ELF-1 (cell line): ENCODE measurements at regions not wholly inside any gene's neighbourhood (a gene's known extent, or its start where the extent isn't known, plus 50 kb on each side); places are given as distances from the start of the nearest gene placed in this dataset.

ENCODE experiments used
- DNase-seq: peaks from one replicate; pipeline ENCODE4 v3.0.0-alpha.2; 2016; ENCODE audit warnings: low read depth, low spot score

DNA sequence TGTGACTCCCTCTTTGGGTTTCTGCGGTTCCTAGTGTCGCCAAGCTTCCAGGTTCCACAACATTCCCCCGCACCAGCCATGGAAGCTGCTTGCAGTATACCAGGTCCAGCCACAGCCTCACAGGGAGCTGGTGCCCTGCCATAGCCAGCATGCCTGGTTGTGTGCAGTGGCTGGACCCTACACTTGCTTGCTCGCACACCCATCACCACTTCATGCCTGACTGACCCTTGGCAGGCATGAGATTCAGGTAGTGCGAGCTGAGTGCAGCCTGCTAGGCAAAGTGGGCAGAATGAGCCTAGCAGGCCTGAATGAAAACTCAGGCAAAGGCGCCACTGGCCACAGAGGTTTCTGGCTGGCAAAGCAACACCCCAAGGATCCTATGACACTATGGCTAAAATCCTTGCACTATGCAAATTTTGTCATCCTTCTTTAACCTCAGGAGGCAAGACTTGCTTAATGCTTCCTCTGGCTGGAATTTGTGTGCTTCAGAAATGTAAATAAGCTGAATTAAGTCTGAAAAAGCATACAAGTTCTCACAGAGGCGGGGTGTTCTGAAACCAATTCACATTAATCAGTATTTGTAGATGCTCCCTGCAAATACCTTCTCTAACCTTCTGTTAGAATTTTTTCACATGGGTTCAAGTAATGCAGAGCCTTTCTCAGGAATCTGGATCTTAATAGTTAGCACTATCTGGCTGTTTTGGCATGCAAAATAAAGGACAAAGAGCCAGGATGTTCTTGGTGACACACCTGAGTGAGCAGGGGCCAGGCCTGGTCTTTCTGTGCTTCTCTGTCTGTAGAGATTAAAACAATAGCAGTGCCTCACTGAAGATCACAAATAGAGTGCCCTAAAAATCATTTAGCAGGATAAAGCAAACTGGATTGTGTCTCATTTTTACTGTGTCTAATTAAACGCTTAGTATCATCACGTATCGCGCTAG is 256.9 kb downstream of the GPATCH2 start:
- no peak for DNase-seq

DNA sequence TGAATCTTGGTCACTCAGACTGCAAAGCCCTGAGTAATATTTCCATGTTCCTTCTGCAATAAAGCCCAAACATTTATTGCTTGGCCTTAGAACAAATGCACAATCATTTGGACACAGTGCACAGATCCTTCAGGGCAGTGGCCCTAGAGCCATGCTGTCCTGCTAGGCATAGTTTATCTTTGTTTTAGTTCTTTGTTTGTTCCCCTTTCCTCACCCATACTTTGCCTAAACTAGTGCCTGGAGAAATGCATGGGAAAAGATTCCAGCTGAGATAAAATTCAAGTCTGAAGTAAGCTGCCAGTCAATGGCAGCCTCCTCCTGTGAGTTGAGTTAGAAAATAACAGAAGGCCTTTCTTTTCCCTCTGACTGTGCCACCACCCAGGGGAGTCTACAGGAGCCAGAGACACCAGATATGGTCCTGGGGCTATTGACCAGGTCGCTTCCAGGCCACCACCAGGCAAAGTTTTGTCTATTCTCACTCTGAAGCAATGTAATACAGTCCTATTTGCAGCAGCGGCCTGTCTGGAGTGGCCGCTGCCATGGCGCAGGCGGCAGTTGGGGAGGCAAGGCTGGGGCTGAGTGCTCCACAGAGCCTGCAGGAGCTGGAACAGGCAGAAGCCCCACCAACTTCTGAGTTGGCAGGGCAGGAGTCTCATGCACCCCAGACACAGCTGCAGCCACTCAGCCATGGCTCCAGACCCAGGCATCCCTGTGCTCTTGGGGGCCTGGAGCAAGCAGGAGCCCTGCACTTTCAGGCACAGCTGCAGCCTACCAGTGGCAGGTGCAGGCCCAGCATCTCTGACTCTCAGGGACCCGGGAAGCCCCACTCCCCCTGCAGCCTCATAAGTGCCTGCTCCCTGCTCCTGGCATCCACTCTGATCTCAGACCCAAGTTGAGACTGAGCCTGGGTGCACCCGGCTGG is 258.6 kb downstream of the GPATCH2 start:
- peak; percentile 64 for DNase-seq

DNA sequence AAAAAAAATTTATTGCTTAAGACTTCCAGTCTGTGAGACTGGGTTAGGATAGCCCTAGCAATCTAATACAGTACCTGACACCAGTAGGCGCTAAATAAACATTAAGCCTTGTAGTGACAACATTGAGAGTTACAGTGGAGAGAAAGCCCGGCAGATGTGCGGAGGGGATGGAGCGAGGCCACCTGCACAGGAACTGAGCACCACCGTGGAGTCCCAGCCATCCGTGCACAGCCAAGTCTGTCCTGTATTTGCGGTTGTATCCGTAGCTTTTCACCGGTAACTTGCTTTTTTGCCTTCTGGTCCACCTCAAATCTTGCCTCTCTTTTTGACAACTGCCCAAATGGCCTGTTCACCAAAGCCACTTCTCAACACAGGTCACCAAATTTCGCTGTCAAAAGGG is 260.1 kb downstream of the GPATCH2 start:
- no peak for DNase-seq

DNA sequence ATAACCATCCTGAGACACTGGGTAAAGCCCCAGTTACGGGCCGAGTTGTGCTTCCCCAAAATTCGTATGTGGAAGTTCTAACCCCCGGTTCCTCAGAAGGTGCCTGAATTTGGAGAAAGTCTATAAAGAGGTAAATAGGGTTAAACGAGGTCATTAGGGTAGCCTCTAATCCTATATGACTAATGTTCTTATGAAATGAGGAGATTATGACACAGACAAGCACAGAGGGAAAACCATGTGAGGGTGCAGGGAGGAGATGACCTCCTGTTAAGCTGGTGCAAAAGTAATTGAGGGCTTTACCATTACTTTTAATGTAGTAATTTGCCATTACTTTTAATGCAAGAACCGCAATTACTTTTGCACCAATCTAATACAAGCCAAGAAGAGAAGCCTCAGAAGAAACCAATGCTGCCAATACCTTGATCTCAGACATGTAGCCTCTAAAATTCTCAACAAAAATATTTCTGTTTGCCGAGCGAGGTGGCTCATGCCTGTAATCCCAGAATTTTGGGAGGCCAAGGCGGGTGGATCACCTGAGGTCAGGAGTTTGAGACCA is 260.8 kb downstream of the GPATCH2 start:
- no peak for DNase-seq

DNA sequence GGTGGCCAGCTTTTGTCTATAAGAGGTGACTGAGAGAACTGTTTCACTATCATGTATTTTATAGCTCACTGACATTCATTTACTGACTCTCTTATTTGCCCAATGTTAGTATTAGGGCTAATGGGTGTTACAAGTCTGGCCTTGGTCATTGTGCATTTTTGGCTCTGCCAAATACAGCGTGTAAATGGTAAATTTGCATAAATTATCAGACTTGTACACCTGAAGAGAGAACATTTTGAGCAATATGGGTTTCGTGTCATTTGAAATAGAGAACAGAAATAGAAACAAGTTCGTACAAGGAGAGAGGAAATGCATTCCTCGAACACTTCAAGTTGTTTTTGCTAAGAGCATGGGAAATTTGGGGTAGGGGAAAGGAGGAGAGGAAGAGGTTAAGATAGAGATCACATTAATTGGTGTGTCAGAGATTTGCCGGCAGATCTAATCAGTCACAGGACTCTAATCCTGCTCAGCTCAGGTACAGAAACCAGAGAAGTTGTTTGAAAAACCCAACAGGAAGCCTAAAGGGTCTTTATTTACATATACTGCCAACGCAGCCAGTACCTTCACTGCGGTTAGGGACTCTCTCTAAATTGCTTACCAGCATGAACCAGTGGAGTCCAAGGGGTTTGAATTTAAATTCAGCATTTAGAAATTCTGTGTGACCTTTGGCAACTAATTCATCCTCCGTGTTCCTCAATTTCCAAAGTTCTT is 261.5 kb downstream of the GPATCH2 start:
- peak; percentile 40 for DNase-seq

DNA sequence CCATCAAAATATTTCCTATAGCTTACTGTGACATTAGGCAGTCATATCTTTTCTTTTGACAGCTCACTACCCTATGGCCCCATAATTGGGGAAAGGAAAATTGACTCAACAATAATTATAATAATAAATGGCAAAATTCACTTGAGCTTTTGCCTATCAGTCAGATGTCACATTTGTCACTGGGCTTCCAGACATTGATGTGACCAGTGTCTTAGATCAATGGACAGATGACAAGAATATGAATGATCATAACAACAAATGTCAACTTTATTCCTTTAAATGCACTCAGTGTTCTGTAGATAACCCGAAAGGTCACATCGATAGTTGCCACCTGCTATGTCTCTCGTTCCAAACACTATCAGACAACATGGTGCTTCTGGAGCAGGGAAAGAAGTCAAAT is 266.7 kb downstream of the GPATCH2 start:
- DNase-seq = no peak

DNA sequence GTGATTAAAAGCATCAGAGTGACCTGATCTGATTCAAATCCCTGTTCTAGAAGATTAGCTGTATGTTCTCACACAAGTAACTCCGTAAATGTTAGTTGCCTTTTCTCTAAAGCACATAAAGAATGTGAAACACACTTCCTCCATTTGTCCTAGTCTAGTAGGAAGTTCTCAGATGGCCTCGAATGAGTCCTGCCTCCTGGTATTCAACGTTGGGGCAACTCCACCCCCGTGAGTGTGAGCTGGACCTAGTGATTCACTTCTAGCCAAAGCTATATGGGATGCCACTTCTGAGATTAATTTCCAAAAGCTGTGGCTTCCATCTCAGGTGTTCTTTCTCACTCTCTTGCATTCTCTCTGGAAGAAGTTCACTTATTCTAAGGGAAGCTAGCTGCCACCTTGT is 267.6 kb downstream of the GPATCH2 start:
- DNase-seq = no peak

DNA sequence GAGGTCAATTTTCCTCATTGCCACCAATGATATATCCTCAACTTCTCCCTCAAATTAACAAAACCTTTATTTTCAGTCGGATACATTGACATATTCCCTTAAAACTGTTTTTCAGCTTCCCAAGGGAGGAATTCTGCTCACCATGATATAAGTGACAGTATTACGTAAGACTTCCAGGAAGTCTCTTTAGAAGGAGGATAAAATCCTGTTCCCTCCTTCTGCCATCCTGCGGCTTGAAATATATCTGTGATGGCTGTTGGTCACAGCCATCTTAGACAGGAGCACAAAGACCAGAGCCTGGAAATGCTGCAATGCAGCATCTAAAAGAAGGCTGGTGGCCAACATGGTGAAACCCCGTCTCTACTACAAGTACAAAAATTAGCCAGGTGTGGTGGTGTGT is 270.4 kb downstream of the GPATCH2 start:
- no peak for DNase-seq

DNA sequence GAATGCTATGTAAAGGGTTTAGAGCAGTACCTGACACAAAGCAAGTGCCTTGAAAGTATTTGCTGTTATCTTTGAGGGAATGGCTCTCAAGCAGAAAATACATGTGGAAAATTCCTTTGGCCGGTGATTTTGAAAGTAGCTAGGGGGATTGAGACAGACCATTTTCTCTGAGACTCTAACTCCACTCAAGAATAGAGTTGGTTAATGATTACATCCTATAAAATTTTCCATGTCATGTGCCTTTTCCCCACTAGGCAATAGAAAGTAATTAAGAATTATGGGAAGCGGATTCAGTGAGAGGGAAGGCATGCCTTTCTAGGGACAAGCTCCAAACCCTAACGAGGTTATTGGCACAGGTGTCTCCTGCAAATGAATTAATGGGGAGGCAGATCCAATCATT is 276.0 kb downstream of the GPATCH2 start:
- no peak for DNase-seq

DNA sequence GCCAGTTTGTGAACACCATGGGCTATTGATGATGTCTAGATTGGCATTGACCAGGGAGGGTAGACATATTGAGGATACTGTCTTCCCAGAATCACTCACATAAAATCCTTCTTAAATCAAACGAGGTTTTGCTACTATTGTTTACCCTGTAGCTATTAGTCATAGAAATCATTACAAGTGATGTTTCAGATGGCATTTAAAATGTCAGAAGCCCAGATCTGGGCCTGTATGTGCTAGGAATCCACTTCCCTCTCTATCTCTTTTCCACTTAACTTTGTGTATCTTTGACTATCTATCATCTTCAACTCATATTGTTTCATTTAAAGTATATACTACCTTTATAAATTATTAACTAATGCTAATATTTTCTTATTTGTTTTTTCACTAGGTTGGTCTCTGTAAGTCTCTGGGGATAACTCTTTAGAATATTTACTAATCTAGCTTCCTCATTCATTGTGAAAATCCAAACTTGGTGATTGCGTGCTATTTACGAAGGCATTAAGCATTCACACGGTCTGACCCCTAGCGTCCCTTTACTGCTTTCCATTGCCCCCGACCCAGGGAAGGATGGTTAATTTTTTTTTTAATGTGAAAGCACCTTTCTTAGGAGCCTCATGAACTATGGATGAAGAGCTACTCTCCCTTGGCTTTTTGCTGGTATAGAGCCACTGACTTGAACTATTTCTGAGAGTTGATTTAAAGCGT is 281.8 kb downstream of the GPATCH2 start:
- DNase-seq = no peak

DNA sequence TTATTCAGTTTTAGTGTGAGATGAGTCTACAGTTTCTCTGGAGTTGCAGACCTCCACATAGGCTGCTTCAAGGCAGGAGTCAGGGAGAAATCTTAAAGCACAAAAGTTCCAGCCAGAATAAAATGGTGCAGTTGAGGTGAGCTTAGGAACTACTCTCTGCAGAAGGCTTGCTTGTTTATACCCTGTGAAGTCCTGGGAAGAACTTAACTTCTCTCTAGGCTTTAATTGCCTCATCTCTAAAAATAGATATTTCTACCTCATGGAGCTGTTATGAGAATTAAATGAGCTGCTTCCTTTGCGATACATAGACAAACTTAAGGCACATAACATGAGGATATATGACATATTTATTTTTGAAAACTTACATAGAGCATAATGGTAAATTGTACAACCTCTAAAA is 286.2 kb downstream of the GPATCH2 start:
- no peak for DNase-seq

DNA sequence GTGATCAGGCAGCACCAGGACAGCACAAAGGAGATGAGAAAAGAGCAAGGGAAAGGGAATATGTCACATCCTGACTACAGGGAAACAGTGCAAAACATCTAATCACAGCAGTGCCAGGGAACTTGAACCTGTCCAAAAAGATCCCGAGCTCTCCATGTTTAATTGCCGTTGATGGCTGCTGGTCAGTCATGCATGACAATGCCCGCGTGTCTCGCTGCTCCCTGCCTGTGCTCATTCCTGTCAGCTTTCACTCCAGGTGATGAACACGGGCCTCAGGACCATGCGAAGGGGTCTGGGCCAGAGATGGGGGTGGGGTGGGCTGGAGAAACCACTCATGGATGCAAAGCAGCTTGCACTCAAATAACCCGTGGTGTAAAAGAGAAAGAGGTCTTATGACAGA is 287.0 kb downstream of the GPATCH2 start:
- no peak for DNase-seq

DNA sequence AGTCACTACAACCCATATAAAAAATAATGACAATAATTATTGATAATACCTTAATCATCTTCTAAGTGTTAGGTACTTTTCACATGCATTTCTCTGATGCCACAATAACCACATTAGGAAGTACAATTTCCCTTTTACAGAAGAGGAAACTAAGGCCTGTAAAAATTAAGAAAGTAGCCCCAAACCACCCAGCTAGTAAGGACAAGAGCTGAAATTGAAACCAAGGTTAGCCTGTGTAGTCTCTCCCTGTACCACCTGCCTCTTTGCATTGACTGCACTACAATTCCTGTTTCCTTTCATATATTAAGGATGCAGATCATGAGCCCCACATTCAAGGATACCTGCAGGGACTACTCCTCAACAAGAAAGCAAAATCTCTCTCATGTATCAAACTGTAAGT is 288.8 kb downstream of the GPATCH2 start:
- no peak for DNase-seq

DNA sequence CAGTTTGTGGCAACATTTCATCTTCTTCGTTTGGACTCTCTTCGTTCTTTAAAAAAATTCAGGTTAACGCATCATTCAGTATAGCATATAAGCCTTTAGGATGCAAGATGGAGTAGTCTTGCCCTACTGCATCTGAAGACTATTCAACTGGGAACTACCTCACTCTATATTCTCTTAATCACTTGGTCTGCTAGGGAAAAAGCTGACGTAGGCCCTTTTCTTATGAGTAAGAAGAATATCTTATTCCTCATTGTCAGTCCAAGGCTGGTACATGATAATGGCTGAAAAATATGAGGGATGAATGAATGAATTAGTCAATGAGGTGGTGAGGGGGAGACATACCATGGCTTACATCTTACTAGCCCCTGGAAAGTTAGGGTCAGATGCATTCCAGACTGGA is 294.2 kb downstream of the GPATCH2 start:
- DNase-seq = no peak

DNA sequence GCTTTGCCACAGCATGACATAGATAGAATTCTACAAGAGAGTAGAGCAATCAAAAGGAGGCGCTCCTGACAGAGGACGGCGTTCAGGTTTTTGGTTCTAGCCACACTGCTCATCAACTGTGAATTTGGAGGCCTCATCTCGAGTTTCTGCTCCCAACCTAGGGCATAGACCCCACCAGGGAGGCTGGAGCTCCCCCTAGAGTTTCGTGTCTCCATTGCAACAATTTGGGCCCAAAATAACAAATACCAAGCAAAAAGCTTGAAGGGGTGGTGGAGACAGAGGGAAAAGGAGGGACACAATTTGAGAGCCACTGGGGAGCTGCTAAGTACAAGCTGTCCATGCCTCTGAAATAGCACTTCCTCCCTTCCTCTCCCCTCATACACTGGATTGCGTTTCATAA is 297.0 kb downstream of the GPATCH2 start:
- DNase-seq = peak; percentile 74

DNA sequence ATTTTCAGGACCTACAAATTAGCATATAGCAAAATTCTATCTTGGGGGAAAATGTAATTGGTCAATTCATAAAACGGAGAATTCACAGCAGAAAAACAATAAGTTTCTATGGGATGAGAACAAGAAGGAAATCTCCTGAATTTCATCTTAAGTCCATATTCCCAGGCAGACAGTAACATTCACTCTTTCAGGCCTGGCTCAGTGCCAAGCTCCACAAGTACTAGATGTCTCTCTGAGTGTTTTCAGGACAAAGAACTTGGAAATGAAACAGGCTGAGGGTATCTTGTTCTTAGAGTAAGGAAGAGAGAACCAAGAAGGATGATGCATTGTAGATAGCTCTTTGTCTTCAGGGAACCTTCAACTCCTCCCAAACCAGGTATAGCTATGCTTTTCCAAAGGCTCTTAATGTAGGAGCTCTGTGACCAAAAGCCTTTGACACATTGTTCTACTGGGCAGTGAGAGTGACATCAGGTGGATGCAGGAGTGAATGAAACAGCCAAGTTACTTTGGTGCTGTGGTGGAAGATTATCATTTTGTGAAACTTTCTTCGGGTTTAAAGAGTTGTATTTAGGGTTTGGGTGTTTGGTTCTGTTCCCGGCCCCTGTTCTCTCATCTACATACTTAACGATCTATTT is 298.3 kb downstream of the GPATCH2 start:
- no peak for DNase-seq

DNA sequence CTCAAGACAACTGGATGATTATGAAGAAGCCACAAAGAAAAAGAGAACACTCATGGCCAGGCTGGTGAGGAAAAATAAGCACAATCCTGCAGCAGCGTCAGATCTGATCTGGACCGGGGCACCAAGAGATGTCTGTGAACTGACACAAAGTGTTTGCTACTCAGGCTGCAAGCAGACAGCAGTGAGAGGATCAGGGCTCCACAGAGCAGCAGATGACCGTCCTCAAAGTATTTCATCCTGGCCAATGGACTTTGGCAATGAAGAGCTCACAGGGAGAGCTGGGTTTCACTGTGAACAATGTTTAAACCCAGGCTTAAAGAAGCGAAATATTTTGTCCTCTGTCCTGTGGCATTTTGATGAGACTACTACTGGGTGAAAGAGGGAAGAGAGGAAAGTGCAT is 299.2 kb downstream of the GPATCH2 start:
- DNase-seq = no peak

DNA sequence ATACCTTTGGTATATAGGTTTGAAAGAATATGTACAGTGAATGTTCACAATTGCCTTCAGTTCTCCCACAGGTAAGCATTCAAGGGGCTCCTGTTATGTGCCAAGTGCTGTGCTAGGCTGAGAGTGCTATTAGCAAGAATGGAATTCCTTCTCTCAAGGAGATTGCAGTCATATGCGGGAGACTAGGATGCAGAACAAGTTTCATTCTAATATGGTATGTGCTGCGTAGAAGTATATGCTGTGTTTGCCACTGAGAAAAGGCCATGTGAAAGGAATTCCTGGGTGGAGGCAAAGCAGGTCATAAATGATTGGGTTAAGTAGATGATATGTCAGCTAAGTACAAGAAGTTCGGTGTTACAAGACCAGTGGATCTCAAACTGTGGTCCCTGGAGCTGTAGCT is 303.0 kb downstream of the GPATCH2 start:
- DNase-seq = no peak

DNA sequence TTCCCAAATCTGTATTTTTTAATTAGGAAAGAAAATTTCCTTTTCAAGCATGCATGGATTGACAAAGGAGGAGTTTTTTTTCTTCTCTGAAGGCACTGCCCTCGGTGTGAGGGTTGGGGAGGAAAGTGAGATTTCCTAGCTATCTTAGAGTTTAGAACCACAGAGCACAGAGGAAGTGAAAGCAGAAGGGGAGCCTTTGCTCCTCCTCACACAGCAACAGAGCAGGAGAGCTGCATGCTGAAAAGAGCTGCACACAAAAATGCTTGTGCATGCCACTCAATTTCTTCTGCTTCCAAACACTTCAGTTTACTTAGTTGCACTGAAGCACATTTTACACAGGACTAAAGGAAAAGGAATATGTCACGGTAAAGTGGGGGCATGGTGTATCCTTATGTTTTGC is 308.1 kb downstream of the GPATCH2 start:
- DNase-seq = no peak

DNA sequence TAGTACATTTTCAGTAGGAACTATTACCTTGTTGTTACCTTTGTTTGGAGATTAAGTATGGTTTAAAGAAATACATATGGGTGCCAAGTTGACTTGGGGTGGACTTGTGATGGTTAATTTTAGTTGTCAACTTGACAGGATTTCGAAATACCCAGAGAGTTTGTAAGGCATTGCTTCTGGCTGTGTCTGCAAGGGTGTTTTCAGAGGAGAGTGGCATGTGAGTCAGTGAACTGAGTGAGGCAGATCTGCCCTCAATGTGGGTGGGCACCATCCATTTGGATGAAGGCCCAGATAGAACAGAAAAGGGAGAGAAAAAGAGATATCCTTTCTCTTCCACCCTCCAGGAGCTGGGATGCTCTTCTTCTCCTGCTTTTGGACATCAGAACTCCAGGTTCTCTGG is 315.5 kb downstream of the GPATCH2 start:
- no peak for DNase-seq

DNA sequence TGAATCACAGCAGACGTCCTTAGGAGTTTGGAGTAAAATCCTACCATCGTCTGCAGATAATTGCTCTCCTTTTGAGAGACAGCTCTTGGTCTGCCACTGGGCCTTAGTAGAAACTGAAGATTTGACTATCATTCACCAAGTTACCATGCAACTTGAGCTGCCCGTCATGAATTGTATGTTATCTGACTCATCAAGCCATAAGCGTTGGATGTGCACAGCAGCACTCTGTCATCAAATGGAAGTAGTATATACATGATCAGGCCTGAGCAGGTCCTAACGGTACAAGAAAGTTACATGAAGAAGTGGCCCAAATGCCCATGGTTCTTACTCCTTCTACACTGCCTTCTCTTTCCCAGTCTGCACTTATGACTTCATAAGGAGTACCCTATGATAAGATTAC is 317.8 kb downstream of the GPATCH2 start:
- DNase-seq = no peak
